ENCODE measurements at regions not wholly inside any gene's neighbourhood (a gene's known extent, or its start where the extent isn't known, plus 50 kb on each side); places are given as distances from the start of the nearest gene placed in this dataset.

- DNase-seq = no peak
These were observed 251.6 kb downstream of the SKAP2 start for GRCh38 chr7:26612742-26613141.

GRCh38 chr7:26614503-26614902, 249.9 kb downstream of the SKAP2 start:
- no peak for DNase-seq

- DNase-seq = no peak
These were observed 248.2 kb downstream of the SKAP2 start for GRCh38 chr7:26616235-26616634.

GRCh38 chr7:26617066-26617465, 247.3 kb downstream of the SKAP2 start:
- no peak for DNase-seq

Measured in retina (tissue), 1 donor.